GM18502 (cell line): ENCODE measurements at regions not wholly inside any gene's neighbourhood (a gene's known extent, or its start where the extent isn't known, plus 50 kb on each side); places are given as distances from the start of the nearest gene placed in this dataset.

Experiments
- ATAC-seq: cut with Tn5 transposase; IDR thresholded peaks from one replicate; pipeline ENCODE4 v1.9.1; 2021; ENCODE audit warnings: mild to moderate bottlenecking; ENCODE audit not compliant: unreplicated experiment, poor library complexity

GRCh38 chr13:97559981-97560380, 126.0 kb downstream of the RAP2A start:
- ATAC-seq: no peak

- peak; percentile 61 for ATAC-seq
Observed at GRCh38 chr13:97561182-97561581, 127.2 kb downstream of the RAP2A start.

DNA sequence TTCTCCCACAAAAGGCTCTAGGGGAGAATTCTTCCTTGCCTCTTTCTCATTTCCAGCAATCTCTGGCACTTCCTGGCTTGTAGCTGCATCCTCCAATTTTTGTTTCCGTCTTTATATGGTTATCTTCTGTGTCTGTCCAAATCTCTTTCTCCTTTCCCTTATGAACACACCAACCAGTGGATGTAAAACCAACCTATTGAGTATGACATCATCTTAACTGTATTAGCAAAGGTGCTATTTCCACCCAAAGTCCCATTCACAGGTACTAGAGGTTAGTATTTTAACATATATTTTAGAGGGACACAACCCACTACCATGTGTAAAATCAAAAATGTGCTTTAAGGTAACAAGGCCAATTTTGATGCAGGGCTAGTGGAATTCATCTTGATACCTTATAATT, 129.0 kb downstream of the RAP2A start:
- ATAC-seq: no peak

- ATAC-seq: no peak
Observed at GRCh38 chr13:97564956-97565355, 131.0 kb downstream of the RAP2A start.

DNA sequence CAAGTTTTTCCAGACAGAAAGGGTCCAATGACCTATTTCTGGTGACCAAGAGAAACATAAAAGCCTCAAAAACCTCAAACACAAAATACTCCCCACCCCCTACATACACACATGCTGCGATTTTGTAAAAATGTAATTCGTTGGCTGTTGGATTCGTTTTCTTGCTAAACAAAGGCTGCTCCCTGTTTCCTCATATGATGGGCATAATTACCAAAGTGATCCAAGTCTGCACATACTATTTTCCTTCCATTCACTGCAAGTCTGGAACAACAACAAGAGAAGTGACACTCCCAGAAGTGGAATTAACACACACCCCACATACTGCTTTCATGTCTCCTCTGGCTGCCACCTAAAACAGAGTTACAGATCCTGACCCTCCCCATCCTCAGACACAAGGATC, 131.9 kb downstream of the RAP2A start:
- ATAC-seq: no peak

- ATAC-seq: no peak
Observed at GRCh38 chr13:97566907-97567306, 132.9 kb downstream of the RAP2A start.

DNA sequence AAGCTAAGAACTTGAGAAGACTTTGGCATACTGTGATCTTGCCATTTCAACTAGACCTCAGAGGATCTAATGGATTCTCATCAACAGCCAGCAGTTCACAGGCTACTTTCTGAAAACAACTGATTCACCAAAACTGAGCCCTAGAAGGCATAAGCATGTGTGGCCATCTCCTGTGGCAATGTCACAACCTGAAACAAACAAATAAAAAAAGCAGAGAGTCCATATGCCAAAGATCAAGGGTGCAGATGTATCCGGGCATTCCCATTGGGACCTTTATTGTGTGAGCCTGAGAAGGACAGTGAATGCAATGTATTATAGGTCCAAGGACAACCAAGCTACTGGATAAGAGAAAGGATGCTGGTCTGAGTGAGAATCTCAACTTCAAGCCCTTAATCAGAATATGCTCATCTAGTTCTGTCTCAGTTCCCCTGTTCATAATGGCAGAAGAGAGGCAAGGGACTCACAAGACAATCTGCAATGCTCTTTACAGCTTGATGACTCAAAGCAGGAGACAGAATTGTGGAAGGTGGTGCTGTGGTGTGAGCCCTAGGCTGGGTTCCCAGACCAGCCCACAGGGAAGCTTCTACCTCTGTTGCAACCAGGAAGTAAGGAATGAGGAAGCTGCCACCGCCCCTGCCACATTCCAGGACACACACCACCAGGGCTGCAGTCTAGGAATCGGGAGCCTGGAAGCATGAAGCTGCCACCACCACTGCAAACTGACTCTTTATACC, 133.7 kb downstream of the RAP2A start:
- peak; percentile 97 for ATAC-seq

GRCh38 chr13:97568850-97569249, 134.9 kb downstream of the RAP2A start:
- ATAC-seq: no peak

- ATAC-seq: no peak
Observed at GRCh38 chr13:97569841-97570240, 135.9 kb downstream of the RAP2A start.

GRCh38 chr13:97570442-97570841, 136.5 kb downstream of the RAP2A start:
- no peak for ATAC-seq

- ATAC-seq: no peak
Observed at GRCh38 chr13:97573011-97573410, 139.0 kb downstream of the RAP2A start.

DNA sequence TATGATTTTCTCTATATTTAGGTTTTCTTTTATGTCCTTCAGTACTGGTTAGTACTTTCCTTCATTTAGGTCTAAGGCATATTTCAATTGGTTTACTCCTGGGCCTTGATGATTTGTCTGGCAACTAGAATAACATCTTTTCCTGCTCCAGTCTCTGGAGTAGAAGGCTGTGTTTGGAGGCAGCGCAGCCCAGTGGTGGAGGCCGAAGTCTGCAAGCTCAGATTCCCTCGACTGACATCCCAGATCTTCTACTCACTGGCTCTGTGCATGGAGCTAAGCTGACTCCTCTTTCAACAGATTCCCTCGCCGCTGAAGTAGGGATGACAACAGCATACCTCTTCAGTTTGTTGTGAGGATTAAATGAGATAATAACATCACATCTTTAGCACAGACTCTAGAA, 141.0 kb downstream of the RAP2A start:
- no peak for ATAC-seq

GRCh38 chr13:97577026-97577425, 143.1 kb downstream of the RAP2A start:
- no peak for ATAC-seq

DNA sequence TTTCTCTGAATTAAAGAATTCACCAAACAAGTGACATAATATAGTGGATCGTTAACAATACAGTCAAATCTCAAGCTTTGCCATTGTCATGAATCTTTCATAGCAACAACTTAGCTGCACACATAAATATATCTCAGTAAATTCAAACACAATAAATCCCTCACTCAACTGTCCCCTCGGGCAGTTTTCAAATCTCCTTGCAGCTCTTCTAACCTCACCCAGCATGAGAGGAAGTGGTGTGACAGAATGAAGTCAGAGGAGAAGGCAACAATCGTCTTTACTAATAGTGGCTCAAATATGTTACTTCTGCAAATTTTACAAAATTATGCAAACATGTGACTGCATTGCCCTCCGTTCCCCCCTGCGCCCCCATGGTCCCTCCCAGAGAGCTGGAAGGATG, 148.2 kb downstream of the RAP2A start:
- no peak for ATAC-seq

DNA sequence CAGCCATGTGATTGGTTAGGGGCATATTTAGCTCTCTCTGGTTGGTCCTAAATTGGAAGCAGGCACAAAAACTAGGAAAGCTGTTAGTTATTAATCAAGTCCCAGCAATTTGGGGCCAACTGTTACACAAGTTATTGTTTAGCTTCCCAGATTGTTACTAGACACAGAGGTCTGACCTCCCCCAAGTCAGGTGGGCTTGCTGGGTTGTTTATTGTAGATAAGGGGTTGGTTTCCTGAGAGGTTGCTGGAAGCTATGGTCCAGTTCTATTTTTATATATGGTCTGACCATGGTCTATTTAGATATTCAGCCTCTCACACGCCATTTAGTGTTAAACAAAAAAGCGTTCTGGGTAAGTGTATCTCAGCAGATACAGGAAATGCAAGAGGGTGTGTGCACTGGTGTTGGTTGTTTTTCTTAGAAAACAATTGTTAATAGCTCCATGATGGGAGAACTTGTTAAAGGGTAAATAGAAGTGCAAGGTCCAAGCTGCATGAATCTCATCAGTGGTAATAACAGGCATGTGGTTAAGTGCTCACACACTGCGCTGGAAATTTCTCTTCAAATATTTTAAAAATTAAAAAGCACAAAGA, 150.0 kb downstream of the RAP2A start:
- no peak for ATAC-seq

GRCh38 chr13:97586941-97587340, 153.0 kb downstream of the RAP2A start:
- no peak for ATAC-seq

DNA sequence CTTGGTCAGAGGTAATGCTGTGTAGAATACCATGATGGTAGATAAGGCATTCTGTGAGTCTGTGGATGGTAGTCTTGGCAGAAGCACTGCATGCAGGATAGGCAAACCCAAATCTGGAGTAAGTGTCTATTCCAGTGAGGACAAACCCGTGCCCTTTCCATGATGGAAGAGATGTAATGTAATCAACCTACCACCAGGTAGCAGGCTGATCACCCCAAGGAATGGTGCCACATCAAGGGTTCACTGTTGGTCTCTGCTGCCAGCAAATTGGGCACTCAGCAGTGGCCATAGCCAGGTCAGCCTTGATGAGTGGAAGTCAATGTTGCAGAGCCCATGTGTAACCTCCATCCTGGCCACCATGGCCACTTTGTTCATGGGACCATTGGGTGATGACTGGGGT, 155.0 kb downstream of the RAP2A start:
- ATAC-seq: no peak

- ATAC-seq: no peak
Observed at GRCh38 chr13:97600458-97601075, 166.6 kb downstream of the RAP2A start.

- no peak for ATAC-seq
Observed at GRCh38 chr13:97615266-97615665, 181.3 kb downstream of the RAP2A start.

DNA sequence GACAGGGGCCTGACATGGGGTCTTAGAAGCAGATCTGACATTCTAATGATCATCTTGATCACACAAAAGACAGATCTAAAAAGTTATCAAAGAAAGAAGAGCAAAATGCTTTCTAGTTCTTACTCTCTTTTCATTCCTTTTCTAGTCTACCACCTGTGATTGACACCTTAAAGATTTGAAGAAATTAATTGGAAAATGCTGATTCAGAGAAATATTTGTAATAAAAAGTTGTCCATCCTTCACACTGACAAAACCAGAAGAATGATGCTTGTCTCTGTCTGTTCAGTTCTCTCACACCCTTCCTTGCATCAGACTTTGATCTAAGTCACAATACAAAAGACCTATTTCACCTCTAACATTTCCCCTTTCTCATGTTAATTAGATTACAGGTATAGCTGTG, 182.4 kb downstream of the RAP2A start:
- no peak for ATAC-seq

- no peak for ATAC-seq
Observed at GRCh38 chr13:97621025-97621424, 187.1 kb downstream of the RAP2A start.

DNA sequence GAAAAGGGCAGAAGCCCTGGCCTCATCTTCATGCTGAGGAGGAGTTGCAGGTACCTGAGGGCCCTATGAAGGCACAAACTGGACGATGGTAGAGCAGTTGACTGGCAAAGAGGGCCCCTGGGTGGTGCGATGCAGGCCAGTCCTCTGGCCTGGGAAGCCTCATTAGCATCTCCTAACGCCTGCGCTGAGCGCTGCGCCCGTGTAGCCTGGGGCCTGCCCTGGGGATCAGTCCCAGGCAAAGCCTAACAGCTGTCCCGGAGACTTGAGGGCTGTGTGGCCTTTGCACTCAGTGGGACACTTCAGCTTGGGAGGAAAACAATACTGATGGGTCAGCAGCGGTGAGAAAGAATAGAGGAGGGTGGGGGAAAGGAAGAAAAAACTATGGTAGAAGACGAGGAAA, 187.7 kb downstream of the RAP2A start:
- no peak for ATAC-seq
